Endothelial cell of umbilical vein (primary cell): ENCODE measurements at regions not wholly inside any gene's neighbourhood (a gene's known extent, or its start where the extent isn't known, plus 50 kb on each side); places are given as distances from the start of the nearest gene placed in this dataset.

Source experiments
- EZH2 ChIP-seq: IDR thresholded peaks from 2 replicates; pipeline ENCODE4 v1.6.1; 2012; ENCODE audit warnings: borderline replicate concordance, low read depth, mild to moderate bottlenecking, moderate library complexity, low read length, inconsistent platforms; ENCODE audit not compliant: severe bottlenecking
- MYC ChIP-seq: IDR thresholded peaks from one replicate; pipeline ENCODE4 v1.6.1; 2011; ENCODE audit warnings: mild to moderate bottlenecking, low read depth, low read length
- POLR2A ChIP-seq: IDR thresholded peaks from 2 replicates; pipeline ENCODE4 v1.6.1; 2012; ENCODE audit warnings: low read depth, mild to moderate bottlenecking, control low read depth, low read length
- POLR2AphosphoS5 ChIP-seq: IDR thresholded peaks from 2 replicates; pipeline ENCODE4 v1.6.1; 2012; ENCODE audit warnings: low read depth, mild to moderate bottlenecking, control low read depth, low read length, moderate library complexity; ENCODE audit not compliant: insufficient read depth
- TF ChIP-seq, protein P1 (sequence below), 2 donors: IDR thresholded peaks; 1 replicate in 1 of 2; 2 replicates in 1 of 2; pipeline ENCODE4 v1.5.1; 2011; ENCODE audit warnings: low read length in 2 of 2, mild to moderate bottlenecking in 2 of 2, moderate library complexity in 2 of 2, control low read depth in 1 of 2, inconsistent platforms in 1 of 2, low read depth in 1 of 2; ENCODE audit not compliant: insufficient read depth in 1 of 2; ENCODE audit errors: extremely low read depth in 1 of 2
- TF ChIP-seq, protein P2 (sequence below): IDR thresholded peaks from 2 replicates; pipeline ENCODE4 v1.6.1; 2011; ENCODE audit not compliant: insufficient read depth, insufficient read length

DNA sequence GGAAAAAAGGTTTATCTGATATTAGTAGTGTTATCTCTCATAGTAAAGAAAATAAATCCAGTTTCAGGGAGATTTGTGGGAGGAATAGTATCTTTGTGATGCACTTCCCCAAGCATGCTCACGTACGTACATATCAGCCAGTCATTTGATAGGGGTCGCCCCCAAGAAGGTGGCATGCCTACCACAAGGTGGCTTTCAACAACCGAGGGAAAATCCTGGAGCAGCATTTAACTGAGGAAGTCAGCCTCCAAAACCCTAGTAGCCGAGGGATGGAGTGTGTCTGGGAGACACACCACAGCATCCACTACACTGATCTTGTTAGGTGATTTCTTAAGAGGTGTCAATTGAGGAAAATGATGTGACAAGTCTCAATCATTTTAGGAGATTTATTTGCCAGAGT, 623.9 kb downstream of the NYAP2 start:
- TF ChIP-seq, protein P1, sequence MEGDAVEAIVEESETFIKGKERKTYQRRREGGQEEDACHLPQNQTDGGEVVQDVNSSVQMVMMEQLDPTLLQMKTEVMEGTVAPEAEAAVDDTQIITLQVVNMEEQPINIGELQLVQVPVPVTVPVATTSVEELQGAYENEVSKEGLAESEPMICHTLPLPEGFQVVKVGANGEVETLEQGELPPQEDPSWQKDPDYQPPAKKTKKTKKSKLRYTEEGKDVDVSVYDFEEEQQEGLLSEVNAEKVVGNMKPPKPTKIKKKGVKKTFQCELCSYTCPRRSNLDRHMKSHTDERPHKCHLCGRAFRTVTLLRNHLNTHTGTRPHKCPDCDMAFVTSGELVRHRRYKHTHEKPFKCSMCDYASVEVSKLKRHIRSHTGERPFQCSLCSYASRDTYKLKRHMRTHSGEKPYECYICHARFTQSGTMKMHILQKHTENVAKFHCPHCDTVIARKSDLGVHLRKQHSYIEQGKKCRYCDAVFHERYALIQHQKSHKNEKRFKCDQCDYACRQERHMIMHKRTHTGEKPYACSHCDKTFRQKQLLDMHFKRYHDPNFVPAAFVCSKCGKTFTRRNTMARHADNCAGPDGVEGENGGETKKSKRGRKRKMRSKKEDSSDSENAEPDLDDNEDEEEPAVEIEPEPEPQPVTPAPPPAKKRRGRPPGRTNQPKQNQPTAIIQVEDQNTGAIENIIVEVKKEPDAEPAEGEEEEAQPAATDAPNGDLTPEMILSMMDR (IDR thresholded peaks at IDR 0.05; ENCODE audit: extremely low read depth in 1 of 2, insufficient read depth in 1 of 2, low read depth in 1 of 2, low read length in 2 of 2), result no peak
- TF ChIP-seq POLR2A (no peak), EZH2 (no peak), MYC (no peak), POLR2AphosphoS5 (no peak)
- TF ChIP-seq, protein P2, sequence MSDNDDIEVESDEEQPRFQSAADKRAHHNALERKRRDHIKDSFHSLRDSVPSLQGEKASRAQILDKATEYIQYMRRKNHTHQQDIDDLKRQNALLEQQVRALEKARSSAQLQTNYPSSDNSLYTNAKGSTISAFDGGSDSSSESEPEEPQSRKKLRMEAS, result no peak
